ENCODE measurements at regions not wholly inside any gene's neighbourhood (a gene's known extent, or its start where the extent isn't known, plus 50 kb on each side); places are given as distances from the start of the nearest gene placed in this dataset.

DNA sequence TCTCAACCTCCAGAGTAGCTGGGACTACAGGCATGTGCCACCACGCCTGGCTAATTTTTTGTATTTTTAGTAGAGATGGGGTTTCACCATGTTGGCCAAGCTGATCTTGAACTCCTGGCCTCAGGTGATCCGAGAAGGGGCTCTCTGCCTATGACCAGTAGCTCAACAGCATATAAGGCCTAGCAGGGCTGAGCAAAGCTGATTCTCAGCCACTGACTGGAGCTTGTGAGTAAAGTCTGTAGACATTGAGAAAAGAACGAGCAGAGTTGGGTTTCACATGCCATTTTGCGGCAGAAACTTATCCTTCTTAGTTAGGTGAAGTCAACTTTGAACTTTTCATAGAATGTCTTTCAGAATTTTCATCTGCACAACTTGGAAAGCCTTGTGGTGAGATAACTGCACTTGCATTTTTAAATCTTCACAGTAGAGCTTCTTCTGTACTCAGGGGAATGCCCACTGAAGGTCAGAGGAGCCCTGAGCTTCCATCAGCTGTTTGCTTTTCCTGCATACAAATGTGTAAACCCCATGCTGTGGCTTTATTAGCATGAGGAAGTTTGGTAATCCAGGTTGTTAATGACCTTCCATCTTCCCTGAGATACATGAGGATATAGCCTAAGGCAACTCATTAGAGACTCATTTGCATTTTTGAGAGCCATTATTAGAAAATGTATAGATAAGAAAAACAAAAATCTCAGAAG is 602.4 kb downstream of the METTL4 start:
- FAIRE-seq (no peak), DNase-seq (ENCODE audit: low read depth) (no peak)
- no peak overlapping the region for H3K4me3 ChIP-seq (ENCODE audit: low read depth, low read length)
- TF ChIP-seq CTCF (IDR thresholded peaks at IDR 0.05; ENCODE audit: insufficient read depth, low read length, severe bottlenecking): no peak
- no peaks in the 10 kb centered on the region for H3K36me3 ChIP-seq (ENCODE audit: control insufficient read depth, insufficient read depth, low read length)
- H3K27me3 ChIP-seq (ENCODE audit: control insufficient read depth, insufficient read depth, low read length): no peaks in the 10 kb centered on the region

DNA sequence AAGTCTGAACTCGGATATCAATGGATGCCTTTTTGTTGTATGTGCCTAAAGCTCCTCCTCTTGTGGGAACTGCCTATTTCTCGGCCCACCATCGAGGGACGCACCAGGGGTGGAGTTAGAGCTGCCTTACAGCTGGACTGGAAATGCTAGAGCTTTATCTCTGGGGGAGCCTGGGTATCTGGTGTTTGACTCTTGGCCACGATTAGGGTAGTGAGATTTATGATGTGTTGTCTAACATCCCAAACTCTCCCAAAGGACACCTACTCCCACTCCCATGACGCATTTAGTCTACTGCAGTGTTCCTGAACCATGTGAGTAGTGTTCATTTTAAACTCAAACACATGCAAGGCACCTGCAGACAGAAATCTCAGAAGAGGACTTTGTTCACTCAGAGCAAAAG is 594.8 kb downstream of the METTL4 start:
- no peaks in the 10 kb centered on the region for H3K27me3 ChIP-seq (ENCODE audit: control insufficient read depth, insufficient read depth, low read length)
- FAIRE-seq: no peak
- no peaks in the 10 kb centered on the region for H3K36me3 ChIP-seq (ENCODE audit: control insufficient read depth, insufficient read depth, low read length)
- H3K4me3 ChIP-seq (ENCODE audit: low read depth, low read length): no peak overlapping the region
- no peak for TF ChIP-seq CTCF (IDR thresholded peaks at IDR 0.05; ENCODE audit: insufficient read depth, low read length, severe bottlenecking)
- no peak for DNase-seq (ENCODE audit: low read depth)

- DNase-seq (ENCODE audit: low read depth) (no peak), FAIRE-seq (no peak)
- Histone ChIP-seq H3K27me3 (ENCODE audit: control insufficient read depth, insufficient read depth, low read length) (no peaks in the 10 kb centered on the region), H3K36me3 (ENCODE audit: control insufficient read depth, insufficient read depth, low read length) (no peaks in the 10 kb centered on the region), H3K4me3 (ENCODE audit: low read depth, low read length) (no peak overlapping the region)
- TF ChIP-seq CTCF (IDR thresholded peaks at IDR 0.05; ENCODE audit: insufficient read depth, low read length, severe bottlenecking): no peak
Measured at GRCh38 chr18:1982056-1982455, 589.2 kb downstream of the METTL4 start.

- no peak for TF ChIP-seq CTCF (IDR thresholded peaks at IDR 0.05; ENCODE audit: insufficient read depth, low read length, severe bottlenecking)
- no peak for FAIRE-seq
- no peaks in the 10 kb centered on the region for H3K27me3 ChIP-seq (ENCODE audit: control insufficient read depth, insufficient read depth, low read length)
Measured at GRCh38 chr18:1983746-1984515, 587.4 kb downstream of the METTL4 start.

GRCh38 chr18:1993866-1994265 is 577.4 kb downstream of the METTL4 start:
- TF ChIP-seq CTCF (IDR thresholded peaks at IDR 0.05; ENCODE audit: insufficient read depth, low read length, severe bottlenecking): no peak
- no peak overlapping the region for H3K4me3 ChIP-seq (ENCODE audit: low read depth, low read length)
- FAIRE-seq (no peak), DNase-seq (ENCODE audit: low read depth) (no peak)
- no peaks in the 10 kb centered on the region for H3K27me3 ChIP-seq (ENCODE audit: control insufficient read depth, insufficient read depth, low read length)
- no peaks in the 10 kb centered on the region for H3K36me3 ChIP-seq (ENCODE audit: control insufficient read depth, insufficient read depth, low read length)

More at GRCh38 chr18:1983746-1984515, 587.4 kb downstream of the METTL4 start:
- DNase-seq (ENCODE audit: low read depth): no peak
- no peak overlapping the region for H3K4me3 ChIP-seq (ENCODE audit: low read depth, low read length)
- no peaks in the 10 kb centered on the region for H3K36me3 ChIP-seq (ENCODE audit: control insufficient read depth, insufficient read depth, low read length)

Data from bronchial epithelial cell (primary cell).